B cell (primary cell): ENCODE measurements at regions not wholly inside any gene's neighbourhood (a gene's known extent, or its start where the extent isn't known, plus 50 kb on each side); places are given as distances from the start of the nearest gene placed in this dataset.

ENCODE experiments used
- ATAC-seq: fragments of 200-7000 bp; cut with Tn5 transposase; one replicate; pipeline ENCODE4 v1.10.0; 2021; ENCODE audit warnings: low read depth, mild to moderate bottlenecking, moderate number of reproducible peaks, moderate library complexity
- CTCF ChIA-PET: fragments of 350-600 bp; sonication (Branson Sonifier 250); formaldehyde crosslinking; loops from one replicate; lab custom pipeline; 2021; ENCODE audit warnings: antibody characterized with exemption, inconsistent platforms; lab: Charles Lee
- POLR2A ChIA-PET: fragments of 350-600 bp; sonication (Branson Sonifier 250); formaldehyde crosslinking; loops from one replicate; lab custom pipeline; 2021; ENCODE audit warnings: antibody characterized with exemption; lab: Charles Lee
- DNase-seq: peaks from one replicate; pipeline ENCODE4 v3.0.0; 2013
- H2AFZ ChIP-seq: 2 replicates; pipeline ENCODE4 v1.6.1; 2012; ENCODE audit warnings: mild to moderate bottlenecking, low read depth, low read length; ENCODE audit not compliant: insufficient read depth, poor library complexity, severe bottlenecking
- H3K27ac ChIP-seq, 2 donors: 1 replicate in 1 of 2; 2 replicates in 1 of 2; pipeline ENCODE4 v1.5.1; 2012 to 2013; ENCODE audit warnings: low read length in 2 of 2, mild to moderate bottlenecking in 2 of 2, moderate library complexity in 1 of 2
- H3K27me3 ChIP-seq, 4 experiments: fragments of 200-600 bp in 1 of 4; sonication (generic) in 1 of 4; replicated peaks in 1 of 4; 1 replicate in 2 of 4; 2 replicates in 2 of 4; pipeline versions ENCODE4 v1.6.1 to v1.7.0; 2013 to 2016; ENCODE audit warnings: low read length in 3 of 4, mild to moderate bottlenecking in 2 of 4, mixed read lengths in 1 of 4, moderate library complexity in 1 of 4; ENCODE audit not compliant: insufficient read depth in 4 of 4, control insufficient read depth in 3 of 4; ENCODE audit errors: control extremely low read depth in 1 of 4
- H3K36me3 ChIP-seq, 2 experiments: replicated peaks in 1 of 2; 1 replicate in 1 of 2; 2 replicates in 1 of 2; pipeline versions ENCODE4 v1.6.1 to v1.7.1; 2013; ENCODE audit warnings: low read length in 1 of 2; ENCODE audit not compliant: insufficient read depth in 2 of 2, control insufficient read depth in 1 of 2; ENCODE audit errors: control extremely low read depth in 1 of 2, extremely low read depth in 1 of 2
- H3K4me1 ChIP-seq, 2 donors: fragments of 200-600 bp in 1 of 2; sonication (generic) in 1 of 2; 1 replicate in 1 of 2; 2 replicates in 1 of 2; pipeline versions ENCODE4 v1.5.1 to v1.6.1; 2013 to 2017; ENCODE audit warnings: low read length in 2 of 2; ENCODE audit not compliant: control insufficient read depth in 2 of 2, insufficient read depth in 2 of 2
- H3K4me2 ChIP-seq: replicated peaks from 2 replicates; pipeline ENCODE3; 2012; ENCODE audit warnings: mild to moderate bottlenecking, low read depth, low read length; ENCODE audit not compliant: poor library complexity, severe bottlenecking
- H3K4me3 ChIP-seq, 5 experiments: fragments of 200-600 bp in 1 of 5; sonication (generic) in 1 of 5; 1 replicate in 3 of 5; 2 replicates in 2 of 5; pipeline versions ENCODE4 v1.5.1 to v1.7.0; 2011 to 2016; ENCODE audit warnings: low read length in 4 of 5, mild to moderate bottlenecking in 4 of 5, low read depth in 2 of 5, control low read depth in 1 of 5, moderate library complexity in 1 of 5; ENCODE audit not compliant: insufficient read depth in 1 of 5; ENCODE audit errors: control extremely low read depth in 1 of 5, extremely low read depth in 1 of 5
- H3K79me2 ChIP-seq: fragments of 200-600 bp; sonication (generic); one replicate; pipeline ENCODE4 v1.6.0; 2016; ENCODE audit warnings: low read length; ENCODE audit not compliant: control insufficient read depth, insufficient read depth
- H3K9ac ChIP-seq: fragments of 200-600 bp; sonication (generic); 2 replicates; pipeline ENCODE4 v1.6.1; 2017; ENCODE audit warnings: mild to moderate bottlenecking, low read length, moderate library complexity
- H3K9me3 ChIP-seq, 3 donors: one replicate each; pipeline versions ENCODE4 v1.6.1 to v1.7.1; 2013; ENCODE audit warnings: low read length in 2 of 3; ENCODE audit not compliant: control insufficient read depth in 2 of 3, insufficient read depth in 1 of 3; ENCODE audit errors: control extremely low read depth in 1 of 3
- H4K20me1 ChIP-seq: 2 replicates; pipeline ENCODE4 v1.6.0; 2012; ENCODE audit warnings: mild to moderate bottlenecking, low read length; ENCODE audit not compliant: insufficient read depth, control insufficient read depth, poor library complexity, severe bottlenecking
- H3K27ac Mint-ChIP-seq: one replicate; pipeline ENCODE4 v1.8.0; 2021; ENCODE audit warnings: mixed read lengths
- H3K27me3 Mint-ChIP-seq: one replicate; pipeline ENCODE4 v1.8.0; 2021; ENCODE audit warnings: mixed read lengths
- H3K4me1 Mint-ChIP-seq: one replicate; pipeline ENCODE4 v1.8.0; 2021; ENCODE audit warnings: mixed read lengths
- H3K4me3 Mint-ChIP-seq: one replicate; pipeline ENCODE4 v1.8.0; 2021; ENCODE audit warnings: mixed read lengths
- H3K9me3 Mint-ChIP-seq: one replicate; pipeline ENCODE4 v1.8.0; 2022; ENCODE audit warnings: mixed read lengths; ENCODE audit not compliant: insufficient read depth
- CTCF ChIP-seq: fragments of 200-600 bp; IDR thresholded peaks from one replicate; pipeline ENCODE4 v1.8.0; 2022; ENCODE audit warnings: antibody characterized with exemption, mild to moderate bottlenecking
- EZH2 ChIP-seq: IDR thresholded peaks from 2 replicates; pipeline ENCODE4 v1.6.1; 2012; ENCODE audit warnings: borderline replicate concordance, low read depth, mild to moderate bottlenecking, moderate library complexity, low read length; ENCODE audit not compliant: insufficient read depth, poor library complexity, severe bottlenecking
- WGBS: methylation state at CpG from one replicate; pipeline ENCODE4 v1.1.5; 2013; ENCODE audit warnings: missing lambda C conversion rate; ENCODE audit not compliant: insufficient coverage; 5-methylcytosine and 5-hydroxymethylcytosine counted together
- intact Hi-C: fragments of 100-400 bp; cut with micrococcal nuclease; formaldehyde crosslinking; loops from one replicate; pipeline ENCODE4 v1.10.0; 2022

GRCh38 chr2:225158360-225158759 lies 116.1 kb upstream of the DOCK10 start:
- DNase-seq (no peak), ATAC-seq (no peak)
- Mint-ChIP-seq H3K4me3 (no peak overlapping the region), H3K27me3 (peaks cover 7% of the 10 kb centered on the region), H3K4me1 (no peaks in the 10 kb centered on the region), H3K27ac (no peak overlapping the region), H3K9me3 (no peaks in the 10 kb centered on the region)
- Histone ChIP-seq H4K20me1 (no peaks in the 10 kb centered on the region), H3K27me3 (peaks cover 0 to 6% (median 0%) of the 10 kb centered on the region in 4 experiments), H3K79me2 (no peaks in the 10 kb centered on the region), H2AFZ (no peak overlapping the region), H3K4me1 (no peaks in the 10 kb centered on the region), H3K27ac (no peak overlapping the region), H3K4me2 (no peak overlapping the region), H3K36me3 (no peaks in the 10 kb centered on the region), H3K9me3 (no peaks in the 10 kb centered on the region), H3K9ac (no peak overlapping the region), H3K4me3 (no peak overlapping the region)
- ChIA-PET CTCF (no interaction called here), POLR2A (no interaction called here)
- TF ChIP-seq CTCF (no peak), EZH2 (no peak)
- intact Hi-C loops, result no loop called here

- CTCF ChIA-PET, result no interaction called here
- TF ChIP-seq EZH2 (no peak), CTCF (no peak)
- Histone ChIP-seq H2AFZ (no peak overlapping the region), H3K4me2 (no peak overlapping the region), H4K20me1 (no peaks in the 10 kb centered on the region), H3K9me3 (no peaks in the 10 kb centered on the region), H3K4me1 (no peaks in the 10 kb centered on the region), H3K79me2 (no peaks in the 10 kb centered on the region), H3K27me3 (no peaks in the 10 kb centered on the region), H3K4me3 (no peak overlapping the region), H3K27ac (no peak overlapping the region), H3K9ac (no peak overlapping the region), H3K36me3 (no peaks in the 10 kb centered on the region)
- ATAC-seq (no peak), DNase-seq (no peak)
- no CpG with 5 or more reads among the region's 4 CpGs for WGBS
- Mint-ChIP-seq H3K4me3 (no peak overlapping the region), H3K27ac (no peak overlapping the region), H3K4me1 (no peaks in the 10 kb centered on the region), H3K27me3 (no peaks in the 10 kb centered on the region), H3K9me3 (no peaks in the 10 kb centered on the region)
- POLR2A ChIA-PET, result no interaction called here
- intact Hi-C loops, result no loop called here
Observed at GRCh38 chr2:225156853-225157451, 114.7 kb upstream of the DOCK10 start.
